ENCODE measurements at regions not wholly inside any gene's neighbourhood (a gene's known extent, or its start where the extent isn't known, plus 50 kb on each side); places are given as distances from the start of the nearest gene placed in this dataset.

- ATAC-seq (no peak), DNase-seq (no peak)
- intact Hi-C loops (cut with micrococcal nuclease) = no loop called here
These were observed 260.4 kb upstream of the MIR17HG start for GRCh38 chr13:91086936-91087716.

- no peak for ATAC-seq
- intact Hi-C loops (cut with micrococcal nuclease) = no loop called here
- DNase-seq = no peak
These were observed 250.2 kb upstream of the MIR17HG start for GRCh38 chr13:91097269-91097668.

DNA sequence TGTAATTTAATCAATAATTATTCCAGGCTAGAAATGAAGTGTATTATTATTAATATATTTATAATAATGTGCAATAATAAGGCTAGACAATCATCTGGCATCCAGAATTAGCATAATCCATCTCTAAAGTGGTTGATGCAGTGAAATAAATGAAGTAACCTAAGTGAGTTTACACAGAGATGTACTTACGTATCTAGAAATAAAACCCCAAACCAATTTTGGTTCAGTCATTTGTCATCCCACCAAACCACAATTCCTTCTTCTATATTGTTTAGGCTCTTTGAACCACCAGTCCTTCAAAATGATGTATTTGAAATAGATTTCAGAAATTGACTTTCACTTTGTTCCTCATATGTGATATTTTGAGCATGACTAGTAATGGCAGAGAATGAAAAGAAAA is 247.6 kb upstream of the MIR17HG start:
- ATAC-seq (no peak), DNase-seq (no peak)
- intact Hi-C loops (cut with micrococcal nuclease) = no loop called here

DNA sequence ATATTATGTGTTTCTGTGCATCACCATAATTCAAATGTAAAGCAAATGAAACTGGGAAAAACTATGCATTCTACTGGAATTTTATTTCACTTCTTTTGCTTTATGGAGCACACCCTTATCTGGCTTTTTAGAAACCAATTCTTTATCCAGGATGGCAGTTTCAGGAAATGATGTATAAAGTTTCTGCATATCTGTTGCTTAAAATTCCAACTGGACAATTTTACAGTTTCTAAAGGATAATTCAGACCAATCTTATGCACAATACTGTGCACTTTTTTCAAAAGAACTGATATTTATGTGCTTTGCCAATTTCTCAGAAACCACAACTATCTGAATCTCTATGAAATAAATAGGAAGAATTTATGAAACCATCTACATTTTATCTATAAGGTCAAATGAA is 246.5 kb upstream of the MIR17HG start:
- intact Hi-C loops (cut with micrococcal nuclease) = no loop called here
- ATAC-seq (no peak), DNase-seq (no peak)

GRCh38 chr13:91101381-91101780 is 246.1 kb upstream of the MIR17HG start:
- DNase-seq = no peak
- intact Hi-C loops (cut with micrococcal nuclease) = no loop called here
- no peak for ATAC-seq

- intact Hi-C loops (cut with micrococcal nuclease) = no loop called here
- no peak for ATAC-seq
- DNase-seq = no peak
These were observed 242.2 kb upstream of the MIR17HG start for GRCh38 chr13:91105270-91105669.

GRCh38 chr13:91106565-91106964 is 240.9 kb upstream of the MIR17HG start:
- intact Hi-C loops (cut with micrococcal nuclease) = no loop called here
- no peak for ATAC-seq
- DNase-seq = no peak

DNA sequence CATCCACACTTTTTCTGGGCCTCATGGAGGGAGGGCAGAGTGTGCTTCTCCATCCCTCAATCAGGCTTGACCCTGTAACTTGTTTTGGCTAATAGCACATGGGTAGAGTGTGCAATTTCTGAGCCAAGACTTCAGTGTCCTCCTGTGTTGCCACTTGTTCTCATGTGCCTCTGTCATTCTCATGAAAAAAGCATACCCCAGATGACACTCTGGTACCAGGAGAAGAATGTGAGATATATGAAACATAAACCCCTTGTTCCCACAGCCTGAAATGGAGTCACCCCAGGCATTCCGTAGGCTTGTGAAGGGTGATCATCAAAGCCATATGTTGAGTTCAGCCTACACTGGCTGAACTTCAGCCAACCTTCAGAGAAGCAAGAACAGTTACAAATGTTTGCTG is 239.2 kb upstream of the MIR17HG start:
- intact Hi-C loops (cut with micrococcal nuclease) = no loop called here
- DNase-seq (no peak), ATAC-seq (no peak)

DNA sequence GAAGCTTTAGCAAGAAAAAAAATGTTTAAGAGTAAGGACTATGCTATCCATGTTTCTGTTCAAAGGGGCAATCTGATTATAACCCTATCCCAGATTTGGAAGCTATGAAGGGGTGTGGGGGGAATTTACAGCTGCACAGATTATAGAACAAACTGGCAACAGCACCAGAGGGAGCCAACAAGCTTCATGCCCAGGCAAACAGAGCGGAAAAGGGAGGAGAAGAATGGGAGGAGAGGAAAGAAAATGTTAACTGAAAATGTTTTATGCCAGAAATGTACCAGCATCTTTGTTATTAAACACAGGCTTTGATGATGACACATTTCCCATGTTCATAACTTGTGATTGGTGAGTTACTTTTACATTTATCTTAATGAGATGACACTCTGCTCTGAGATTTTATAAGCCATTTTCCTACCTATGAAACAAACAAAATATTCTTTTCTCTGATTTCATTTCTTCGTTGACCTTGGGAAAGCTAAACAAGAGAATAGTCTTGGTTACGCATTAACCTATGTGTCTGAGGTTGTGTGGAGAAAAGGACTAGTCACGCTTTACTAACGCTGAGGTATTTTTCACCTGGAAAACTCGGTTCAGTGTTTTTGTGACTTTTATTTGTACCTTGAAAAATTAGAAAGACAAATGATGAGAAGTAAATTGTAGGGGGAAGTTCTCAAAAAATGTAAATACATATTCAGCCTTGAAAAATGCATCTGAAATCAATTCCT is 235.8 kb upstream of the MIR17HG start:
- ATAC-seq = no peak
- no peak for DNase-seq
- intact Hi-C loops (cut with micrococcal nuclease) = no loop called here

- ATAC-seq = no peak
These were observed 235.1 kb upstream of the MIR17HG start for GRCh38 chr13:91112201-91112923.

DNA sequence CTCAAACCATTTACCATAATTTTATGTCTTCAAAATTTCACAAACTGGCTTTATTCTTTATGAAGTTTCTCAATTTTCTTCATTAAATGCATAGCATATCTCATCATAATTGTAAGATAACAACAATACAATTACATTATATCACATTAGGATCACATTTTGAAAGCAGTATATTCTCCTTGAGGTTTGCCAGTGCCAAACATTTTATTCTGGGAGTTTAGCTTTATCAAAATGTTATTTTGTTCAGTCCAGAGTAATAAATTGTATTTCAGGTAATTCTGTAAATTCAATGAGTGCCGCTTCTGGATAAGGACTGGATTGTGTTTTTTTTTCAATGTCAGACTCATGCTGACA is 234.6 kb upstream of the MIR17HG start:
- ATAC-seq = no peak
- DNase-seq = no peak
- intact Hi-C loops (cut with micrococcal nuclease) = no loop called here

More at GRCh38 chr13:91112201-91112923, 235.1 kb upstream of the MIR17HG start:
- intact Hi-C loops (cut with micrococcal nuclease) = no loop called here
- DNase-seq = no peak

DNA sequence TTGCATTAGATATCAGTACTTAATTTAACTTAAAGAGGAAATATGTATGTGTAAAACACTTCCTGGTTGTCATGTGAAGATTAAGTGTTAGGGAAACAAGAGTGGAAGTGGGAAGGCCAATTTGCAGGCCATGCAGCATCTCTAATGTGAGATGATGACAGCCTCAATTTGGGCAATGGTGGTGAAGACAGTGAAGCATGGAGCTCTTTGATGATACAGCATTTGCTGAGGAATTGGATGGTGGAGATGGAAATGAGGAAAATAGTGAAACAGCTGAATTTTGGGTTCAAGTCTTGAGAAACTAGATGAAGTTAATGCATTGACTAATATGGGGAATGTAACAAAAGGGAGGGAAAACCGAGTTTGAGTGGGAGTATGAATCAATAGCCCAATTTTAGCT is 231.7 kb upstream of the MIR17HG start:
- intact Hi-C loops (cut with micrococcal nuclease) = no loop called here
- DNase-seq (no peak), ATAC-seq (no peak)

GRCh38 chr13:91117351-91117750 is 230.1 kb upstream of the MIR17HG start:
- DNase-seq (no peak), ATAC-seq (no peak)
- intact Hi-C loops (cut with micrococcal nuclease) = no loop called here

DNA sequence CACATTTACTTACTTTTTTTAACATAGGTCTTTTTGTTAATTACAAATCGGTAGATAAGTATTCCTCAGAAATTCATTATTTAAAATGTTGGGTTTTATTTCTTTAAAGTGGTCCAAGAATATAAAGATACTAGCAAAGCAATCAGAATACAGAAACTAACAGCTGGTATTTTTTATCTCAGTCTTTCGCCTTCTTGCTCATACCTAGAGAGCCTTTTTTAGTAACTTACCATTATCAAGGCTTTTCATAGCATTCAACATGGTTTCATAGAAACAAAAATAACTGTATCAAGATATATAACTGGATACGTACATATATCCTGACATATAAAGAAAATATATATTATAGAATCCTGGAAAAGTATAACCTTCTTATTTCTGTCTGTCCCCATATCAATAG is 227.8 kb upstream of the MIR17HG start:
- no peak for DNase-seq
- no peak for ATAC-seq
- intact Hi-C loops (cut with micrococcal nuclease) = no loop called here

DNA sequence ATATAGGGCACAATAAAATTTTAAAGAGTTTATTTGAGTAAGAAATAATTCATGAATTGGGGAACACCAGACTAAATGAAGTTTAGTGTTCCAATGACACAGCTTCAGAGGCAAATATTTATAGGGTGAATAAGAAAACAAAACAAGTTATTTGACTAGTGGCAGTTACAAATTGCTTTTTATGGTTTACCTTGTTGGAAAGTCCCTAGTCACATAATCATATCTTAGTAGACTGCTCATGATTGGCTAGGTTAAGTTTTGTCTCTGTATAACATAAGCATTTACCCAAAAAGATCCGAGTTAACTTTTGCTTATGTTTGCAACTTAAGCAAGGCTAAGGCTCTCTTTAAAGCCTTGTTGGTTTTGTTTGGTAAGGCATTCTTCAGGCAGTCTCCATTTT is 224.7 kb upstream of the MIR17HG start:
- intact Hi-C loops (cut with micrococcal nuclease) = no loop called here
- no peak for DNase-seq
- no peak for ATAC-seq

DNA sequence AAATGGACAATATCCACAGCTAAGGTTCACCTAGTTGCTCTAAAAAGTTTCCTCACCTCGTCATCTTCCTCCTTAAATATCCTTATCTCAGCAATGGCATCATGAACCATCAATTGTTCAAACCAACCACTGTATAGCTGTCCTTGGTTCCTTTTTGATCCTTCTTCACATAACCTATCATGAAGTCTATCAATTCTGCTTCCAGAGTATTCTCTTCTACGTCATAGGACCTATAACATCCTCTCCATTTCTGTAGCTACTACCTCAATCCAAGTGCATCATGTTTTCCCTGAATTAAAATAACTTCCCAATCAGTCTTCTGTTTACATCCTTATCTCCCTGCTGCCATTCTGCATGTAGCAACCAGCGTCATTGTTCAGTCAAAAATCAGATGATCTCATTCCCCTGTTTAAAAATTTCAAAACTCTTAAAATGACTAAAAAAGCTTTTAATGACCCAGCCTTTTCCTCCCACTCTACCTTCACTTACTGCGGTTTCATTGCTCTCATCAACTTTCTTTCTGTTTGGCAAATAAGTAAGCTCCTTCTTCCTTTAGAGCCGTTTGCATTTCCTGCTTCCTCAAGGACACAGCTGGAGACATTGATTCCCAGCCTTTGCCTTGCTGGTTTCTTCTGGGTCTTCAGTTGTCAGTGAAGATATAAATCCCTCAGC is 223.9 kb upstream of the MIR17HG start:
- ATAC-seq (no peak), DNase-seq (no peak)
- intact Hi-C loops (cut with micrococcal nuclease) = no loop called here

- ATAC-seq (no peak), DNase-seq (no peak)
- intact Hi-C loops (cut with micrococcal nuclease) = no loop called here
These were observed 220.7 kb upstream of the MIR17HG start for GRCh38 chr13:91126806-91127205.

DNA sequence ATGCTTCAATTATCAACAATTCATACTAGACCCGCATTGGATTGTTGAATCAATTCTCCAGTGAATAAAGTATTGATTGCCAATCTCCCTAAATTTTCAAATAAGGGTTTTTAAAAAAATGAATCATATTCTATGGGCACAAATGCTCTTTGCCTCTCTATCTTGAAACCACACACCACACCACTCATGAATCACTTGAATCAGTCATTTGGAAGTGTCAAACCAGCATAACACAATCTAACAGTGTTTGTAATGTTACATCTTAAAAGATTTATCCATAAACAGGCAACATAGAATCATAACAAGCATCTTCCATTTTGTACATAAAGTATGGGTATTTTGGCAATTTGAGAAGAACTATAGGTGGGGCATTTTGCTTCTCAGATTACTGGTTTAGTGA is 219.5 kb upstream of the MIR17HG start:
- DNase-seq (no peak), ATAC-seq (no peak)
- intact Hi-C loops (cut with micrococcal nuclease) = no loop called here

- no peak for ATAC-seq
- intact Hi-C loops (cut with micrococcal nuclease) = no loop called here
- no peak for DNase-seq
These were observed 215.1 kb upstream of the MIR17HG start for GRCh38 chr13:91132381-91132780.

DNA sequence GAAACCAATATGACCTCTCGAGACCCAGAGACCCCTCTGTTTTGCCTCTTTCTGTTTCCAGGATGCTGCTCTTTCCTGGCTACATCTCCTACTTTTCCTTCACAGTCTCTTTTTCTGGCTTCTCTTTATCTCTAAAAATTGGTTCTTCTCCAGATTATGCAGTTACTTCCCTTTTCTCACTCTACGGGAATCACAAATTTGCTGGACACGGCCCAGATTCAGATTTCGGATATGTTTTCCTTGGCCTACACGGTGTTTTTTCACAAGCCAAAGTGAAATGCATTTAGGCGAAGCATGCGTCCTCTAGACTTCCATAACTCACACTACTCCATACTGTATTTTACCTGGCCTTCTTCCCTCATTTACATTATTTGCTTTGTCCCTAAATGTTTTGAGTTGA is 214.7 kb upstream of the MIR17HG start:
- intact Hi-C loops (cut with micrococcal nuclease) = no loop called here

More for the DNA sequence above, 214.7 kb upstream of the MIR17HG start:
- ATAC-seq (peak; percentile 45), DNase-seq (no peak)
